HG02885 (cell line): ENCODE measurements at regions not wholly inside any gene's neighbourhood (a gene's known extent, or its start where the extent isn't known, plus 50 kb on each side); places are given as distances from the start of the nearest gene placed in this dataset.
"Not testable (repeated sequence)": the region's sequence is repeated elsewhere in the genome, so short reads cannot be mapped to it uniquely, and the experiment has no call there.

Source experiments
- ATAC-seq: cut with Tn5 transposase; IDR thresholded peaks from one replicate; pipeline ENCODE4 v1.9.1; 2021; ENCODE audit warnings: mild to moderate bottlenecking; ENCODE audit not compliant: unreplicated experiment, poor library complexity

- ATAC-seq, result no peak
These were observed 455.7 kb downstream of the CD83 start for GRCh38 chr6:14573267-14573666.

- no peak for ATAC-seq
These were observed 456.2 kb downstream of the CD83 start for GRCh38 chr6:14573703-14574290.

GRCh38 chr6:14575961-14576360, 458.4 kb downstream of the CD83 start:
- no peak for ATAC-seq

- ATAC-seq, result no peak
These were observed 461.4 kb downstream of the CD83 start for GRCh38 chr6:14578994-14579393.

- no peak for ATAC-seq
These were observed 465.2 kb downstream of the CD83 start for GRCh38 chr6:14582749-14583148.

- no peak for ATAC-seq
These were observed 466.3 kb downstream of the CD83 start for GRCh38 chr6:14583826-14584225.

- no peak for ATAC-seq
These were observed 466.9 kb downstream of the CD83 start for GRCh38 chr6:14584450-14584849.

GRCh38 chr6:14585689-14586088, 468.1 kb downstream of the CD83 start:
- ATAC-seq, result no peak

GRCh38 chr6:14589175-14589574, 471.6 kb downstream of the CD83 start:
- no peak for ATAC-seq

- no peak for ATAC-seq
These were observed 473.0 kb downstream of the CD83 start for GRCh38 chr6:14590586-14590985.

- no peak for ATAC-seq
These were observed 474.4 kb downstream of the CD83 start for GRCh38 chr6:14591998-14592397.

GRCh38 chr6:14593286-14593685, 475.7 kb downstream of the CD83 start:
- no peak for ATAC-seq

GRCh38 chr6:14595751-14596150, 478.2 kb downstream of the CD83 start:
- no peak for ATAC-seq

GRCh38 chr6:14596410-14596809, 478.8 kb downstream of the CD83 start:
- ATAC-seq, result no peak

GRCh38 chr6:14597090-14597489, 479.5 kb downstream of the CD83 start:
- ATAC-seq, result no peak

- ATAC-seq, result no peak
These were observed 480.7 kb downstream of the CD83 start for GRCh38 chr6:14598017-14598864.

GRCh38 chr6:14600306-14600705, 482.7 kb downstream of the CD83 start:
- not testable (repeated sequence) for ATAC-seq

- no peak for ATAC-seq
These were observed 483.9 kb downstream of the CD83 start for GRCh38 chr6:14601490-14601889.

GRCh38 chr6:14606353-14606752, 488.8 kb downstream of the CD83 start:
- no peak for ATAC-seq

GRCh38 chr6:14610141-14610540, 492.6 kb downstream of the CD83 start:
- no peak for ATAC-seq

GRCh38 chr6:14612016-14612980, 494.7 kb downstream of the CD83 start:
- no peak for ATAC-seq
